ENCODE measurements at regions not wholly inside any gene's neighbourhood (a gene's known extent, or its start where the extent isn't known, plus 50 kb on each side); places are given as distances from the start of the nearest gene placed in this dataset.
A peak's percentile ranks its signal among the peaks of the same experiment; 100 is the strongest.

GRCh38 chr10:62610649-62611229 lies 193.8 kb upstream of the ADO start:
- H3K4me3 Mint-ChIP-seq (ENCODE audit: unreplicated experiment), result no peak overlapping the region
- no peaks in the 10 kb centered on the region for H3K27me3 Mint-ChIP-seq (ENCODE audit: low read depth)
- H3K9me3 Mint-ChIP-seq (ENCODE audit: low read depth), result peaks cover 9% of the 10 kb centered on the region
- no peak overlapping the region for H3K27ac Mint-ChIP-seq (ENCODE audit: unreplicated experiment)
- no peak for DNase-seq (ENCODE audit: low spot score)
- peak; percentile 91 for TF ChIP-seq CTCF (IDR thresholded peaks at IDR 0.05)
- H3K4me1 Mint-ChIP-seq (ENCODE audit: low read depth), result peaks cover 23% of the 10 kb centered on the region
- no peaks in the 10 kb centered on the region for H3K36me3 Mint-ChIP-seq (ENCODE audit: low read depth)

GRCh38 chr10:62613424-62613823 lies 191.1 kb upstream of the ADO start:
- H3K9me3 Mint-ChIP-seq (ENCODE audit: low read depth), result peaks cover 9% of the 10 kb centered on the region
- H3K4me3 Mint-ChIP-seq (ENCODE audit: unreplicated experiment), result no peak overlapping the region
- no peak for DNase-seq (ENCODE audit: low spot score)
- TF ChIP-seq CTCF (IDR thresholded peaks at IDR 0.05), result no peak
- peak overlapping the region; percentile 28 for H3K27ac Mint-ChIP-seq (ENCODE audit: unreplicated experiment)
- H3K27me3 Mint-ChIP-seq (ENCODE audit: low read depth), result no peaks in the 10 kb centered on the region
- H3K36me3 Mint-ChIP-seq (ENCODE audit: low read depth), result no peaks in the 10 kb centered on the region
- H3K4me1 Mint-ChIP-seq (ENCODE audit: low read depth), result peaks cover 23% of the 10 kb centered on the region

GRCh38 chr10:62613859-62614258 lies 190.7 kb upstream of the ADO start:
- DNase-seq (ENCODE audit: low spot score), result no peak
- Mint-ChIP-seq H3K27me3 (ENCODE audit: low read depth) (no peaks in the 10 kb centered on the region), H3K27ac (ENCODE audit: unreplicated experiment) (no peak overlapping the region), H3K36me3 (ENCODE audit: low read depth) (no peaks in the 10 kb centered on the region), H3K4me1 (ENCODE audit: low read depth) (peaks cover 24% of the 10 kb centered on the region), H3K4me3 (ENCODE audit: unreplicated experiment) (no peak overlapping the region), H3K9me3 (ENCODE audit: low read depth) (peaks cover 9% of the 10 kb centered on the region)
- TF ChIP-seq CTCF (IDR thresholded peaks at IDR 0.05), result no peak

GRCh38 chr10:62614389-62615157 lies 189.9 kb upstream of the ADO start:
- no peak for DNase-seq (ENCODE audit: low spot score)

More at GRCh38 chr10:62614389-62615157, 189.9 kb upstream of the ADO start:
- no peak overlapping the region for H3K27ac Mint-ChIP-seq (ENCODE audit: unreplicated experiment)
- H3K36me3 Mint-ChIP-seq (ENCODE audit: low read depth), result no peaks in the 10 kb centered on the region
- TF ChIP-seq CTCF (IDR thresholded peaks at IDR 0.05), result no peak
- no peak overlapping the region for H3K4me3 Mint-ChIP-seq (ENCODE audit: unreplicated experiment)
- H3K9me3 Mint-ChIP-seq (ENCODE audit: low read depth), result peaks cover 9% of the 10 kb centered on the region
- no peaks in the 10 kb centered on the region for H3K27me3 Mint-ChIP-seq (ENCODE audit: low read depth)
- H3K4me1 Mint-ChIP-seq (ENCODE audit: low read depth), result peaks cover 30% of the 10 kb centered on the region
